HFF-Myc (cell line): ENCODE measurements at regions not wholly inside any gene's neighbourhood (a gene's known extent, or its start where the extent isn't known, plus 50 kb on each side); places are given as distances from the start of the nearest gene placed in this dataset.

Experiments
- DNase-seq: peaks from one replicate; pipeline ENCODE4 v3.0.0-alpha.2; 2011; ENCODE audit warnings: low read depth; ENCODE audit errors: extremely low read depth
- H3K4me3 ChIP-seq: replicated peaks from 2 replicates; pipeline ENCODE4 v1.5.1; 2011; ENCODE audit warnings: low read depth, mild to moderate bottlenecking, control low read depth, low read length
- CTCF ChIP-seq: IDR thresholded peaks from 2 replicates; pipeline ENCODE4 v1.5.1; 2012; ENCODE audit warnings: mild to moderate bottlenecking, low read depth, low read length, control low read depth; ENCODE audit errors: missing control alignments

- no peak overlapping the region for H3K4me3 ChIP-seq
- no peak for DNase-seq
- TF ChIP-seq CTCF: no peak
Observed at GRCh38 chr21:31546443-31547170, 112.9 kb upstream of the SOD1 start.

GRCh38 chr21:31545036-31545435 is 114.5 kb upstream of the SOD1 start:
- no peak for TF ChIP-seq CTCF
- no peak overlapping the region for H3K4me3 ChIP-seq
- no peak for DNase-seq

- no peak for TF ChIP-seq CTCF
- no peak for DNase-seq
- no peak overlapping the region for H3K4me3 ChIP-seq
Observed at GRCh38 chr21:31543191-31543590, 116.3 kb upstream of the SOD1 start.

GRCh38 chr21:31538816-31539215 is 120.7 kb upstream of the SOD1 start:
- no peak for DNase-seq
- H3K4me3 ChIP-seq: no peak overlapping the region
- TF ChIP-seq CTCF: no peak

- DNase-seq: no peak
- H3K4me3 ChIP-seq: no peak overlapping the region
- TF ChIP-seq CTCF: peak; percentile 10
Observed at GRCh38 chr21:31537872-31538576, 121.5 kb upstream of the SOD1 start.

DNA sequence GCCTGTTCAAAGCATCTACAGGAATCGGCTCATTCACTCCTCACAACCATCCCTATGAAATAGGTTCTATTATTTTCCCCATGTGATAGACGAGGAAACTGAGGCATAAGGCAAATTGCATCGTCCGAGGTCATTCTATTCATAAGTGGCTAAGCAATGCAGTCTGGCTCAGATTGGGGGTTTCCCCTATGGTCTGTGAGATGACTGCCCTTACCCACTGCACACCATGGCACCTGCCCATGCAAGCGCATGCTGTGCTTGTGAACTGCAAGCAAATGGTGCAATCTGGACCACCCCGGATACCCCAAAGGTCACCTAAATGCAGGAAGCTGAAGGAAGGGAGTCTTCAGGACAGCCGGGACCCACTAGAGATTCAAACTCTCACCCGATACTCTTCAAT is 123.4 kb upstream of the SOD1 start:
- no peak overlapping the region for H3K4me3 ChIP-seq
- no peak for DNase-seq
- TF ChIP-seq CTCF: no peak
